WTC11 (cell line): ENCODE measurements at regions not wholly inside any gene's neighbourhood (a gene's known extent, or its start where the extent isn't known, plus 50 kb on each side); places are given as distances from the start of the nearest gene placed in this dataset.

Source experiments
- AFF4 ChIP-seq: sonication (generic); formaldehyde crosslinking; IDR thresholded peaks from 2 replicates; pipeline ENCODE4 v1.8.1; 2023; ENCODE audit warnings: mild to moderate bottlenecking, missing genetic modification reagents, borderline replicate concordance
- ATF1 ChIP-seq: sonication (generic); formaldehyde crosslinking; IDR thresholded peaks from 2 replicates; pipeline ENCODE4 v1.8.1; 2023; ENCODE audit warnings: mild to moderate bottlenecking, moderate library complexity, missing genetic modification reagents
- CTCF ChIP-seq: fragments of 200-600 bp; IDR thresholded peaks from 2 replicates; pipeline ENCODE4 v1.8.0; 2022; ENCODE audit warnings: antibody characterized with exemption
- SMAD3 ChIP-seq: sonication (generic); formaldehyde crosslinking; IDR thresholded peaks from 2 replicates; pipeline ENCODE4 v1.8.0; 2022; ENCODE audit warnings: missing genetic modification reagents, mild to moderate bottlenecking, borderline replicate concordance
- STAT6 ChIP-seq: sonication (generic); formaldehyde crosslinking; conservative IDR thresholded peaks from 2 replicates; pipeline ENCODE4 v1.8.1; 2023; ENCODE audit warnings: mild to moderate bottlenecking, low read depth, missing genetic modification reagents, moderate library complexity

- no peak for TF ChIP-seq STAT6
- TF ChIP-seq SMAD3 (CRISPR knock-in tag) = no peak
- no peak for TF ChIP-seq CTCF
- no peak for TF ChIP-seq ATF1 (CRISPR knock-in tag)
- no peak for TF ChIP-seq AFF4
These were observed 62.7 kb downstream of the SYF2 start for GRCh38 chr1:25169610-25170009.
